ENCODE measurements at regions not wholly inside any gene's neighbourhood (a gene's known extent, or its start where the extent isn't known, plus 50 kb on each side); places are given as distances from the start of the nearest gene placed in this dataset.

DNA sequence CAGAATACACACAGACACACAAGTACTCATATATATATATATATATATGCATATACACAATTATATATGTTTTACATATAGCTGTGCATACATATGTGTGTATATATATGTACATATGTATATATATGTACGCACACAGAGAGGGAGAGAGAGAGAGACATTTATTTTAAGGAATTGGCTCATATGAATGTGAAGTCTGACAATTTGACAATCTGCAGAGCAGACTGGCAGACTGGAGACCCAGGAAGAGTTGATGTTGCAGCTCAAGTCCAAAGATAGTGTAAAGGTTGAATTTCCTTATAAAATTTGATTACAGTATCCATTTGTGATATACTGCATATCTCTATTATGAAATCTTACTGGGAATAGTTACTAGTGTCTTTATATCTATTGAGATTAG, 1330.3 kb upstream of the CADM2 start:
- TF ChIP-seq, protein P1, sequence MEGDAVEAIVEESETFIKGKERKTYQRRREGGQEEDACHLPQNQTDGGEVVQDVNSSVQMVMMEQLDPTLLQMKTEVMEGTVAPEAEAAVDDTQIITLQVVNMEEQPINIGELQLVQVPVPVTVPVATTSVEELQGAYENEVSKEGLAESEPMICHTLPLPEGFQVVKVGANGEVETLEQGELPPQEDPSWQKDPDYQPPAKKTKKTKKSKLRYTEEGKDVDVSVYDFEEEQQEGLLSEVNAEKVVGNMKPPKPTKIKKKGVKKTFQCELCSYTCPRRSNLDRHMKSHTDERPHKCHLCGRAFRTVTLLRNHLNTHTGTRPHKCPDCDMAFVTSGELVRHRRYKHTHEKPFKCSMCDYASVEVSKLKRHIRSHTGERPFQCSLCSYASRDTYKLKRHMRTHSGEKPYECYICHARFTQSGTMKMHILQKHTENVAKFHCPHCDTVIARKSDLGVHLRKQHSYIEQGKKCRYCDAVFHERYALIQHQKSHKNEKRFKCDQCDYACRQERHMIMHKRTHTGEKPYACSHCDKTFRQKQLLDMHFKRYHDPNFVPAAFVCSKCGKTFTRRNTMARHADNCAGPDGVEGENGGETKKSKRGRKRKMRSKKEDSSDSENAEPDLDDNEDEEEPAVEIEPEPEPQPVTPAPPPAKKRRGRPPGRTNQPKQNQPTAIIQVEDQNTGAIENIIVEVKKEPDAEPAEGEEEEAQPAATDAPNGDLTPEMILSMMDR (conservative IDR thresholded peaks at IDR 0.05 in 1 of 2, IDR thresholded peaks at IDR 0.05 in 1 of 2; ENCODE audit: low read depth in 1 of 2, low read length in 2 of 2), result no peak
- TF ChIP-seq EZH2 (IDR thresholded peaks at IDR 0.05; ENCODE audit: low read length, missing control alignments), result no peak

All from fibroblast of lung (primary cell).